ENCODE measurements at regions not wholly inside any gene's neighbourhood (a gene's known extent, or its start where the extent isn't known, plus 50 kb on each side); places are given as distances from the start of the nearest gene placed in this dataset.

- no peak overlapping the region for H3K4me3 ChIP-seq (ENCODE audit: low read depth, low read length)
- TF ChIP-seq CTCF (conservative IDR thresholded peaks at IDR 0.05; ENCODE audit: low read depth, low read length) = no peak
- no peak for DNase-seq (ENCODE audit: low read depth)
These were observed 126.2 kb downstream of the RFLNA start for GRCh38 chr12:124420996-124421674.

- DNase-seq (ENCODE audit: low read depth) = no peak
- H3K4me3 ChIP-seq (ENCODE audit: low read depth, low read length) = no peak overlapping the region
- TF ChIP-seq CTCF (conservative IDR thresholded peaks at IDR 0.05; ENCODE audit: low read depth, low read length) = no peak
These were observed 125.4 kb downstream of the RFLNA start for GRCh38 chr12:124420041-124420995.

GRCh38 chr12:124419292-124420040 is 124.6 kb downstream of the RFLNA start:
- TF ChIP-seq CTCF (conservative IDR thresholded peaks at IDR 0.05; ENCODE audit: low read depth, low read length) = no peak
- DNase-seq (ENCODE audit: low read depth) = no peak
- H3K4me3 ChIP-seq (ENCODE audit: low read depth, low read length) = no peak overlapping the region

- TF ChIP-seq CTCF (conservative IDR thresholded peaks at IDR 0.05; ENCODE audit: low read depth, low read length) = no peak
- no peak overlapping the region for H3K4me3 ChIP-seq (ENCODE audit: low read depth, low read length)
- no peak for DNase-seq (ENCODE audit: low read depth)
These were observed 123.9 kb downstream of the RFLNA start for GRCh38 chr12:124418791-124419190.

DNA sequence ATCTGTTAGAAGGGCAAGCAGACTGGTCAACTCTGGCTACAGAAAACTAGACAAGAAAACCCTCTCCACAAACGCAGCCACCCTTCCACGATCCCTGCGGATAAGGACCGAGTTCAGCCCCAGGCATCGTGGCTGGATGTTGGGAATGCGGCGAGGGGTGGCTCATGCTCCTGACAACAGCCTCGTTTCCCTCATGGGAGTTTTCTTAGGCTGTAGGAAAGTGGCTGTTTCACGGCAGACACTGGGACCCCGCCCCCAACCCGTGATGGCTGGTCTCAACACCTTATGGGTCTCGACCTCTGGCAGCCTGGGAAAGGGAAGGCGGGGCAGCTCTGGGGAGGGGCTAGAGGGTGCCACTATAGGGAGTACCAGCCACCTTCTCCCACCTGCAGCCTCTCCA is 123.3 kb downstream of the RFLNA start:
- no peak for TF ChIP-seq CTCF (conservative IDR thresholded peaks at IDR 0.05; ENCODE audit: low read depth, low read length)
- no peak for DNase-seq (ENCODE audit: low read depth)
- no peak overlapping the region for H3K4me3 ChIP-seq (ENCODE audit: low read depth, low read length)

- TF ChIP-seq CTCF (conservative IDR thresholded peaks at IDR 0.05; ENCODE audit: low read depth, low read length) = no peak
These were observed 121.9 kb downstream of the RFLNA start for GRCh38 chr12:124416516-124417395.

More at GRCh38 chr12:124416516-124417395, 121.9 kb downstream of the RFLNA start:
- DNase-seq (ENCODE audit: low read depth) = no peak
- no peak overlapping the region for H3K4me3 ChIP-seq (ENCODE audit: low read depth, low read length)

All from epithelial cell of proximal tubule (primary cell).